ENCODE measurements at regions not wholly inside any gene's neighbourhood (a gene's known extent, or its start where the extent isn't known, plus 50 kb on each side); places are given as distances from the start of the nearest gene placed in this dataset.

GRCh38 chr2:57515366-57515765 is 531.2 kb upstream of the VRK2 start:
- intact Hi-C loops (cut with micrococcal nuclease): no loop called here
- Histone ChIP-seq H3K79me2 (ENCODE audit: low read length) (no peaks in the 10 kb centered on the region), H3K4me2 (ENCODE audit: low read length) (peak overlapping the region; percentile 18; the same call in 1 of the 2 replicates), H2AFZ (ENCODE audit: low read length) (no peak overlapping the region), H4K20me1 (ENCODE audit: low read length) (no peaks in the 10 kb centered on the region), H3K9me2 (replicated peaks; ENCODE audit: low read length) (no peaks in the 10 kb centered on the region), H3K9me3 (ENCODE audit: low read length) (no peaks in the 10 kb centered on the region), H3K4me1 (ENCODE audit: insufficient read depth, low read length) (peaks cover 5% of the 10 kb centered on the region), H3K9ac (ENCODE audit: low read length) (no peak overlapping the region), H3K27me3 (ENCODE audit: low read length) (peaks cover 30% of the 10 kb centered on the region), H3F3A (ENCODE audit: low read length, unreplicated experiment) (no peaks in the 10 kb centered on the region), H3K4me3 (ENCODE audit: low read length) (no peak overlapping the region), H3K36me3 (ENCODE audit: low read depth, low read length) (no peaks in the 10 kb centered on the region), H3K27ac (ENCODE audit: low read length) (no peak overlapping the region)
- BruUV-seq (replicated peaks): no TSS peak
- ATAC-seq (peak; percentile 46), DNase-seq (peak; percentile 82)
- TF ChIP-seq CTCF (conservative IDR thresholded peaks at IDR 0.05; ENCODE audit: low read depth, low read length): no peak
- TF ChIP-seq EZH2 (IDR thresholded peaks at IDR 0.05; ENCODE audit: low read length, unreplicated experiment): no peak
- POLR2A ChIA-PET (ENCODE audit: unreplicated experiment): no interaction called here
- CTCF ChIA-PET: interaction anchor here (0.7 kb wide), 1 partner anchor 1332 kb away, joined by 3 read pairs; the partner anchor contains the start of gene CCDC85A

- no peaks in the 10 kb centered on the region for H4K20me1 ChIP-seq (ENCODE audit: low read length)
- H3K4me3 ChIP-seq (ENCODE audit: low read length): no peak overlapping the region
- H3K27ac ChIP-seq (ENCODE audit: low read length): no peak overlapping the region
- no peaks in the 10 kb centered on the region for H3K9me3 ChIP-seq (ENCODE audit: low read length)
- ChIA-PET POLR2A (ENCODE audit: unreplicated experiment) (interaction anchor here (0.6 kb wide), 1 partner anchor 1397 kb away, joined by 3 read pairs; no protein-coding TSS in a partner anchor), CTCF (no interaction called here)
- H3K79me2 ChIP-seq (ENCODE audit: low read length): no peaks in the 10 kb centered on the region
- H3K4me1 ChIP-seq (ENCODE audit: insufficient read depth, low read length): peaks cover 5% of the 10 kb centered on the region
- peaks cover 28% of the 10 kb centered on the region for H3K27me3 ChIP-seq (ENCODE audit: low read length)
- 0 out of 2 replicates have a peak overlapping the region, but pooled peaks have one; percentile 24 for H3K4me2 ChIP-seq (ENCODE audit: low read length)
- H3K36me3 ChIP-seq (ENCODE audit: low read depth, low read length): no peaks in the 10 kb centered on the region
- H2AFZ ChIP-seq (ENCODE audit: low read length): 0 out of 2 replicates have a peak overlapping the region, but pooled peaks have one; percentile 32
- DNase-seq (peak; percentile 70), ATAC-seq (0 out of 2 replicates have a peak, but pooled peaks have one; percentile 53)
- H3K9me2 ChIP-seq (replicated peaks; ENCODE audit: low read length): no peaks in the 10 kb centered on the region
- TF ChIP-seq EZH2 (IDR thresholded peaks at IDR 0.05; ENCODE audit: low read length, unreplicated experiment) (no peak), CTCF (conservative IDR thresholded peaks at IDR 0.05; ENCODE audit: low read depth, low read length) (peak; percentile 74), EZH2phosphoT487 (IDR thresholded peaks at IDR 0.05; ENCODE audit: borderline replicate concordance, low read length) (no peak)
- no TSS peak for BruUV-seq (replicated peaks)
- H3F3A ChIP-seq (ENCODE audit: low read length, unreplicated experiment): no peaks in the 10 kb centered on the region
- no peak overlapping the region for H3K9ac ChIP-seq (ENCODE audit: low read length)
- intact Hi-C loops (cut with micrococcal nuclease): loop anchor here (1.0 to 2.0 kb wide), 2 partner anchors 1334 to 1440 kb away; partner anchors contain the start of gene CCDC85A
These were observed 529.8 kb upstream of the VRK2 start for GRCh38 chr2:57516698-57517340.

- Histone ChIP-seq H3K9ac (ENCODE audit: low read length) (no peak overlapping the region), H3K4me3 (ENCODE audit: low read length) (no peak overlapping the region), H3K27me3 (ENCODE audit: low read length) (peaks cover 14% of the 10 kb centered on the region; the same call in 1 of the 2 replicates), H2AFZ (ENCODE audit: low read length) (no peak overlapping the region), H3K27ac (ENCODE audit: low read length) (no peak overlapping the region), H3F3A (ENCODE audit: low read length, unreplicated experiment) (no peaks in the 10 kb centered on the region), H3K9me2 (replicated peaks; ENCODE audit: low read length) (no peaks in the 10 kb centered on the region), H3K79me2 (ENCODE audit: low read length) (no peaks in the 10 kb centered on the region), H3K9me3 (ENCODE audit: low read length) (no peaks in the 10 kb centered on the region), H3K36me3 (ENCODE audit: low read depth, low read length) (no peaks in the 10 kb centered on the region), H3K4me1 (ENCODE audit: insufficient read depth, low read length) (no peaks in the 10 kb centered on the region), H4K20me1 (ENCODE audit: low read length) (no peaks in the 10 kb centered on the region), H3K4me2 (ENCODE audit: low read length) (no peak overlapping the region)
- intact Hi-C loops (cut with micrococcal nuclease): no loop called here
- CTCF ChIA-PET: no interaction called here
- DNase-seq: no peak
- no peak for ATAC-seq
- no peak for TF ChIP-seq EZH2phosphoT487 (IDR thresholded peaks at IDR 0.05; ENCODE audit: borderline replicate concordance, low read length)
- TF ChIP-seq CTCF (conservative IDR thresholded peaks at IDR 0.05; ENCODE audit: low read depth, low read length): no peak
- no peak for TF ChIP-seq EZH2 (IDR thresholded peaks at IDR 0.05; ENCODE audit: low read length, unreplicated experiment)
- no TSS peak for BruUV-seq (replicated peaks)
- POLR2A ChIA-PET (ENCODE audit: unreplicated experiment): no interaction called here
These were observed 523.3 kb upstream of the VRK2 start for GRCh38 chr2:57523304-57523703.
